Chondrocyte (in vitro differentiated cells): ENCODE measurements at regions not wholly inside any gene's neighbourhood (a gene's known extent, or its start where the extent isn't known, plus 50 kb on each side); places are given as distances from the start of the nearest gene placed in this dataset.

Experiments used
- DNase-seq: peaks from one replicate; pipeline ENCODE4 v3.0.0; 2021; ENCODE audit warnings: mixed read lengths, low spot score
- H3K27ac Mint-ChIP-seq: one replicate; pipeline ENCODE4 v1.8.0; 2021; ENCODE audit warnings: mild to moderate bottlenecking, moderate library complexity, mixed read lengths; ENCODE audit not compliant: unreplicated experiment
- H3K27me3 Mint-ChIP-seq: 2 replicates; pipeline ENCODE4 v1.8.0; 2021; ENCODE audit warnings: low read depth, mixed read lengths
- H3K36me3 Mint-ChIP-seq: 2 replicates; pipeline ENCODE4 v1.8.0; 2021; ENCODE audit warnings: low read depth, mixed read lengths
- H3K4me1 Mint-ChIP-seq: 2 replicates; pipeline ENCODE4 v1.8.0; 2021; ENCODE audit warnings: low read depth, mild to moderate bottlenecking, mixed read lengths
- H3K4me3 Mint-ChIP-seq: one replicate; pipeline ENCODE4 v1.8.0; 2021; ENCODE audit warnings: mild to moderate bottlenecking, moderate library complexity, mixed read lengths; ENCODE audit not compliant: unreplicated experiment
- H3K9me3 Mint-ChIP-seq: 2 replicates; pipeline ENCODE4 v1.8.0; 2021; ENCODE audit warnings: low read depth, mixed read lengths
- TF ChIP-seq, protein P1 (sequence below): fragments of 200-600 bp; sonication (generic); IDR thresholded peaks from 2 replicates; pipeline ENCODE4 v1.5.0; 2021; ENCODE audit warnings: antibody characterized with exemption, mild to moderate bottlenecking, moderate library complexity

DNA sequence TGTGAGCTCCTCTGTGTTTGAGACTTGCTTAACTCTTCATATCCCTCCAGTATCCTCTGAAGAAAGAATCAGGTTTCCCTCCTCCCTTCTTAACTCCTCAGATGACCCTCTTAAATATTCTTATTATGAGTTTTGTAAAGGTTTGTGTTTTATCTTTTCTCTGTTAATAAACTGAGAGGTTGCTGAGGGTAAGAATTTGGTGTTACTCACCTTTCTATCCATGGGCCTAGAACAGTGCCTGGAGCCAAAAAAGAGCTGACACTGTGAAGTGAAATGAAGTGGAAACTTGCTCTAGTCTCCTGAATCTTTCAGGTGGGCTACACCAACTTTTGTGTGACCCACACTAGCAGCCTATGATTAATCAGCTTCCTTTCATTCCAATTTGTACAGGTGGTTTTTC lies 208.4 kb downstream of the CSNK1G3 start:
- H3K4me1 Mint-ChIP-seq, result peaks cover 14% of the 10 kb centered on the region
- no peak overlapping the region for H3K27ac Mint-ChIP-seq
- no peak overlapping the region for H3K4me3 Mint-ChIP-seq
- TF ChIP-seq, protein P1, sequence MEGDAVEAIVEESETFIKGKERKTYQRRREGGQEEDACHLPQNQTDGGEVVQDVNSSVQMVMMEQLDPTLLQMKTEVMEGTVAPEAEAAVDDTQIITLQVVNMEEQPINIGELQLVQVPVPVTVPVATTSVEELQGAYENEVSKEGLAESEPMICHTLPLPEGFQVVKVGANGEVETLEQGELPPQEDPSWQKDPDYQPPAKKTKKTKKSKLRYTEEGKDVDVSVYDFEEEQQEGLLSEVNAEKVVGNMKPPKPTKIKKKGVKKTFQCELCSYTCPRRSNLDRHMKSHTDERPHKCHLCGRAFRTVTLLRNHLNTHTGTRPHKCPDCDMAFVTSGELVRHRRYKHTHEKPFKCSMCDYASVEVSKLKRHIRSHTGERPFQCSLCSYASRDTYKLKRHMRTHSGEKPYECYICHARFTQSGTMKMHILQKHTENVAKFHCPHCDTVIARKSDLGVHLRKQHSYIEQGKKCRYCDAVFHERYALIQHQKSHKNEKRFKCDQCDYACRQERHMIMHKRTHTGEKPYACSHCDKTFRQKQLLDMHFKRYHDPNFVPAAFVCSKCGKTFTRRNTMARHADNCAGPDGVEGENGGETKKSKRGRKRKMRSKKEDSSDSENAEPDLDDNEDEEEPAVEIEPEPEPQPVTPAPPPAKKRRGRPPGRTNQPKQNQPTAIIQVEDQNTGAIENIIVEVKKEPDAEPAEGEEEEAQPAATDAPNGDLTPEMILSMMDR, result no peak
- H3K36me3 Mint-ChIP-seq, result no peaks in the 10 kb centered on the region
- no peaks in the 10 kb centered on the region for H3K27me3 Mint-ChIP-seq
- peaks cover 11% of the 10 kb centered on the region for H3K9me3 Mint-ChIP-seq
- no peak for DNase-seq

DNA sequence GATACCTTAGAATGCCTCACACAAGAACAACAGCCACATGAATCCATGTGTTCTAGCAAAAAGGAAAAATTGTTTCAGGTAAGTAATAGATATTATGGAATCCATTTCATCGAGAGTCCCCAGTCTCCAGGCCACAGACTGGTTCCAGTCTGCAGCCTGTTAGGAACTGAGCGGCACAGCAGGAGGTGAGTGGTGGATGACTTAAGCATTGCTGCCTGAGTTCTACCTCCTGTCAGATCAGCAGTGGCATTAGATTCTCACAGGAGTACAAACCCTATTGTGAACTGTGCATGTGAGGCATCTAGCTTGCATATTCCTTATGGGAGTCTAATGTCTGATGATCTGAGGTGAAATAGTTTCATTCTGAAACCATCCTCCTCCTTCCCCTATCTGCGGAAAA lies 207.0 kb downstream of the CSNK1G3 start:
- Mint-ChIP-seq H3K4me3 (no peak overlapping the region), H3K36me3 (no peaks in the 10 kb centered on the region), H3K27ac (no peak overlapping the region), H3K27me3 (no peaks in the 10 kb centered on the region), H3K9me3 (peaks cover 11% of the 10 kb centered on the region), H3K4me1 (peaks cover 14% of the 10 kb centered on the region)
- no peak for DNase-seq
- TF ChIP-seq, protein P1, result no peak

DNA sequence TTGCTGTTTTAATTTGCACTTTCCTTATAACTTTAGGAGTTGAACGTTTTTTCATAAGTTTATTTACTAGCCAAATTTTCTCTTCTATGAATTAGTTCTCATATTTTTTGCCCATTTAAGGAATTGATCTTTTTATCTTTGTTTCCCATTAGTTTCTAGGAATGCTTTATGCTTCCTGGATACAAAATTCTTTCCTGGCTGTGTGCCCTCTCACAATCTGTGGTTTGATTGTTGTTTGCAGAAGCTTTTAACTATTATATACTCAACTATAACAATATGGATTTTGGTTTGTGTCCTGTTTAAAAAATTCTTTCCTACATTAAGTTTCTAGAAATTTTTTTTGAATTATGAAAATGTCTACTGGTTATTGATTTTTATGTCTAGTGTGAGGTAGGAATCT lies 206.3 kb downstream of the CSNK1G3 start:
- TF ChIP-seq, protein P1, result no peak
- H3K4me1 Mint-ChIP-seq, result peaks cover 14% of the 10 kb centered on the region
- peaks cover 17% of the 10 kb centered on the region for H3K9me3 Mint-ChIP-seq
- H3K4me3 Mint-ChIP-seq, result no peak overlapping the region
- no peak overlapping the region for H3K27ac Mint-ChIP-seq
- H3K27me3 Mint-ChIP-seq, result no peaks in the 10 kb centered on the region
- DNase-seq, result no peak
- no peaks in the 10 kb centered on the region for H3K36me3 Mint-ChIP-seq

DNA sequence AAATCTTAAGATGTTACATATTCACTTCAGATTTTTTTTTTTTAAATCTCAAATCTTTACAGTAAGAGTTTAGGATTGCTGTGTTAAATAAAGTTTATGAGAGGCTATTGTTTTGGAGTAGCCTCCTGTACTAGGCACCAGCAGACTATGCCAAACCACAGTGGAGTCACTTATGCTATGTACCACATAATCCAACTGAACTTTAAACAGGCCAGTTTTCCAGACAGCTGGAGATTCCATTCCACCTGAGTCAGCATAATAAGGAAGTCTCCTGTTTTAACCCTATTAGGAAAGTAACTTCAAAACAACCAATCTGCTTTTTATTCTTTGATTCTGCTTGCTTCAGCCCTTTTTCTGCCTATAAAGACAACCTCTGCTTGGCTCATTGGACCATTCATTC lies 205.2 kb downstream of the CSNK1G3 start:
- no peak for DNase-seq
- H3K27me3 Mint-ChIP-seq, result no peaks in the 10 kb centered on the region
- TF ChIP-seq, protein P1, result no peak
- H3K4me3 Mint-ChIP-seq, result no peak overlapping the region
- peaks cover 26% of the 10 kb centered on the region for H3K9me3 Mint-ChIP-seq
- no peak overlapping the region for H3K27ac Mint-ChIP-seq
- peaks cover 14% of the 10 kb centered on the region for H3K4me1 Mint-ChIP-seq
- H3K36me3 Mint-ChIP-seq, result no peaks in the 10 kb centered on the region

DNA sequence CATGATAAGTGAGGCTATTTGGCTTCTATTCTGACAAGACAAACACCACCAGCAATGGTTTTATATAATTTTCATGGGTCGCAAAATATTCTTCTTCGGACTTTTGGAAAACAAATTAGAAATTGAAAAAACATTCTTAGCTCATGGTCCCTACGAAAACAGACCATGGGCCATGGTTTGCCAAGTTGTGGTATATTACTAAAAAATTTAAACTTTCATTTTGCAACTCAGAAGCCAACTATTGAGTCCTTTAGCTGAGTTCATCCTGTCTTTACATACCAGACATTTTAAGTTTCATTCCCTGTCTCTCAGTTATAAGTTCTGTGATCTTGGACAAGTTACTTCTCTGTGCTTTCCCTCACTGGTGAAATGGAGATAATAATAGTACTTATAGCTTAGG lies 198.1 kb downstream of the CSNK1G3 start:
- H3K27ac Mint-ChIP-seq, result peak overlapping the region; percentile 85
- H3K9me3 Mint-ChIP-seq, result peaks cover 40% of the 10 kb centered on the region
- DNase-seq, result no peak
- no peaks in the 10 kb centered on the region for H3K27me3 Mint-ChIP-seq
- H3K4me1 Mint-ChIP-seq, result peaks cover 53% of the 10 kb centered on the region
- H3K36me3 Mint-ChIP-seq, result peaks cover 8% of the 10 kb centered on the region
- H3K4me3 Mint-ChIP-seq, result no peak overlapping the region
- TF ChIP-seq, protein P1, result no peak
